Keratinocyte (primary cell): ENCODE measurements at regions not wholly inside any gene's neighbourhood (a gene's known extent, or its start where the extent isn't known, plus 50 kb on each side); places are given as distances from the start of the nearest gene placed in this dataset.
A peak's percentile ranks its signal among the peaks of the same experiment; 100 is the strongest.

Experiments used
- DNase-seq: peaks from one replicate; pipeline ENCODE4 v3.0.0-alpha.2; 2011; ENCODE audit warnings: low read depth, missing footprints, low spot score
- FAIRE-seq: peaks from 2 replicates; lab custom pipeline; 2011; peaks lifted over from hg19 to GRCh38; lab: Jason Lieb, UNC
- H2AFZ ChIP-seq: 2 replicates; pipeline ENCODE4 v1.6.0; 2012; ENCODE audit warnings: low read length, control low read depth, inconsistent platforms; ENCODE audit not compliant: control insufficient read depth
- H3K27ac ChIP-seq: 2 replicates; pipeline ENCODE4 v1.5.1; 2011; ENCODE audit warnings: low read length; ENCODE audit not compliant: control insufficient read depth, insufficient read depth
- H3K27me3 ChIP-seq: 3 replicates; pipeline ENCODE4 v1.6.0; 2011; ENCODE audit warnings: low read length; ENCODE audit not compliant: control insufficient read depth, insufficient read depth; ENCODE audit errors: extremely low read depth
- H3K36me3 ChIP-seq, 2 experiments: 2 replicates in 1 of 2; 3 replicates in 1 of 2; pipeline ENCODE4 v1.5.1; 2011; ENCODE audit warnings: low read length in 2 of 2, mild to moderate bottlenecking in 1 of 2; ENCODE audit not compliant: control insufficient read depth in 2 of 2, insufficient read depth in 2 of 2; ENCODE audit errors: extremely low read depth in 1 of 2
- H3K4me1 ChIP-seq: 3 replicates; pipeline ENCODE4 v1.5.1; 2011; ENCODE audit warnings: low read length; ENCODE audit not compliant: control insufficient read depth, insufficient read depth; ENCODE audit errors: extremely low read depth
- H3K4me2 ChIP-seq: 3 replicates; pipeline ENCODE4 v1.6.0; 2011; ENCODE audit warnings: low read depth, low read length; ENCODE audit not compliant: control insufficient read depth, insufficient read depth; ENCODE audit errors: extremely low read depth
- H3K4me3 ChIP-seq, 3 experiments: fragments of 200-600 bp in 1 of 3; sonication (generic) in 1 of 3; 2 replicates in 2 of 3; 3 replicates in 1 of 3; pipeline ENCODE4 v1.5.1; 2011 to 2016; ENCODE audit warnings: low read length in 3 of 3, mild to moderate bottlenecking in 3 of 3, control low read depth in 2 of 3, inconsistent platforms in 1 of 3, low read depth in 1 of 3, mixed read lengths in 1 of 3, mixed run types in 1 of 3, moderate library complexity in 1 of 3; ENCODE audit not compliant: control insufficient read depth in 2 of 3, insufficient read depth in 2 of 3; ENCODE audit errors: extremely low read depth in 1 of 3
- H3K79me2 ChIP-seq: 2 replicates; pipeline ENCODE4 v1.6.0; 2012; ENCODE audit warnings: low read length; ENCODE audit not compliant: control insufficient read depth, insufficient read depth
- H3K9ac ChIP-seq: 3 replicates; pipeline ENCODE4 v1.6.0; 2011; ENCODE audit warnings: low read length; ENCODE audit not compliant: control insufficient read depth, insufficient read depth; ENCODE audit errors: extremely low read depth
- H3K9me1 ChIP-seq: 3 replicates; pipeline ENCODE4 v1.6.0; 2011; ENCODE audit warnings: low read length; ENCODE audit not compliant: control insufficient read depth, insufficient read depth; ENCODE audit errors: extremely low read depth
- H3K9me3 ChIP-seq: 2 replicates; pipeline ENCODE4 v1.5.1; 2012; ENCODE audit warnings: low read depth, low read length; ENCODE audit not compliant: control insufficient read depth
- H4K20me1 ChIP-seq: 3 replicates; pipeline ENCODE4 v1.6.0; 2011; ENCODE audit warnings: low read length; ENCODE audit not compliant: control insufficient read depth, insufficient read depth; ENCODE audit errors: extremely low read depth
- CTCF ChIP-seq, 3 experiments: IDR thresholded peaks in 1 of 3; conservative IDR thresholded peaks in 1 of 3; optimal IDR thresholded peaks in 1 of 3; 2 replicates in 2 of 3; 3 replicates in 1 of 3; pipeline versions ENCODE3 to v1.5.1; 2011; ENCODE audit warnings: low read length in 3 of 3, mild to moderate bottlenecking in 3 of 3, moderate library complexity in 2 of 3, control low read depth in 1 of 3, inconsistent platforms in 1 of 3; ENCODE audit not compliant: insufficient read depth in 2 of 3; ENCODE audit errors: extremely low read depth in 1 of 3
- EZH2 ChIP-seq: IDR thresholded peaks from one replicate; pipeline ENCODE4 v1.6.1; 2012; ENCODE audit warnings: inconsistent platforms, mild to moderate bottlenecking, low read length, moderate library complexity
- dilution Hi-C: fragments of 300-500 bp; cut with MboI; formaldehyde crosslinking; loops from one replicate; pipeline ENCODE4 v1.7.0; 2020; ENCODE audit warnings: low sequenced_read_pairs; ENCODE audit not compliant: extremely low pct_ligation_motif_present

GRCh38 chr21:26412885-26413284, 160.2 kb downstream of the CYYR1 start:
- Histone ChIP-seq H3K9me1 (no peaks in the 10 kb centered on the region), H3K36me3 (no peaks in the 10 kb centered on the region), H3K27ac (no peak overlapping the region), H3K27me3 (no peaks in the 10 kb centered on the region), H3K4me3 (no peak overlapping the region), H3K9me3 (no peaks in the 10 kb centered on the region), H3K4me1 (no peaks in the 10 kb centered on the region), H4K20me1 (no peaks in the 10 kb centered on the region), H3K4me2 (no peak overlapping the region), H3K9ac (no peak overlapping the region), H3K79me2 (no peaks in the 10 kb centered on the region), H2AFZ (no peak overlapping the region)
- TF ChIP-seq CTCF (optimal IDR thresholded peaks at IDR 0.05 in 1 of 3, IDR thresholded peaks at IDR 0.05 in 1 of 3, conservative IDR thresholded peaks at IDR 0.05 in 1 of 3; ENCODE audit: extremely low read depth in 1 of 3, insufficient read depth in 2 of 3, low read length in 3 of 3) (no peak), EZH2 (no peak)
- FAIRE-seq (no peak), DNase-seq (no peak)
- dilution Hi-C loops, result no loop called here

- TF ChIP-seq EZH2 (no peak), CTCF (optimal IDR thresholded peaks at IDR 0.05 in 1 of 3, IDR thresholded peaks at IDR 0.05 in 1 of 3, conservative IDR thresholded peaks at IDR 0.05 in 1 of 3; ENCODE audit: extremely low read depth in 1 of 3, insufficient read depth in 2 of 3, low read length in 3 of 3) (no peak)
Measured at GRCh38 chr21:26409735-26410134, 163.4 kb downstream of the CYYR1 start.

More at GRCh38 chr21:26409735-26410134, 163.4 kb downstream of the CYYR1 start:
- Histone ChIP-seq H4K20me1 (no peaks in the 10 kb centered on the region), H3K4me1 (peaks cover 17% of the 10 kb centered on the region), H3K36me3 (no peaks in the 10 kb centered on the region), H3K4me3 (no peak overlapping the region), H3K27me3 (no peaks in the 10 kb centered on the region), H2AFZ (no peak overlapping the region), H3K9me1 (no peaks in the 10 kb centered on the region), H3K9me3 (no peaks in the 10 kb centered on the region), H3K9ac (no peak overlapping the region), H3K27ac (no peak overlapping the region), H3K4me2 (no peak overlapping the region), H3K79me2 (no peaks in the 10 kb centered on the region)
- FAIRE-seq (peak; percentile 43), DNase-seq (no peak)
- dilution Hi-C loops, result no loop called here
